ENCODE measurements at regions not wholly inside any gene's neighbourhood (a gene's known extent, or its start where the extent isn't known, plus 50 kb on each side); places are given as distances from the start of the nearest gene placed in this dataset.

- TF ChIP-seq ZNF274 (IDR thresholded peaks at IDR 0.05; ENCODE audit: low read depth, low read length) (no peak), SUZ12 (IDR thresholded peaks at IDR 0.05; ENCODE audit: extremely low read depth, insufficient read depth, insufficient read length) (no peak)
Observed at GRCh38 chr2:21230140-21230539, 106.4 kb downstream of the TDRD15 start.
